Caco-2 (cell line): ENCODE measurements at regions not wholly inside any gene's neighbourhood (a gene's known extent, or its start where the extent isn't known, plus 50 kb on each side); places are given as distances from the start of the nearest gene placed in this dataset.

ENCODE experiments used
- BruUV-seq: library from RNA; stranded (reverse); fragments of 400-500 nt; replicated peaks from 2 replicates; lab custom pipeline; 2021; lab: Mats Ljungman, UMichigan
- CTCF ChIA-PET: fragments of 300-600 bp; sonication (Branson Sonifier 250); formaldehyde crosslinking; loops from one replicate; lab custom pipeline; 2022; ENCODE audit warnings: antibody characterized with exemption; lab: Charles Lee
- POLR2A ChIA-PET: fragments of 300-600 bp; sonication (Branson Sonifier 250); formaldehyde crosslinking; loops from one replicate; lab custom pipeline; 2022; ENCODE audit warnings: antibody characterized with exemption; lab: Charles Lee
- DNase-seq, 2 experiments: peaks; one replicate each; pipeline versions ENCODE4 v3.0.0 to v3.0.0-alpha.2; 2020 to 2022
- H3K27me3 ChIP-seq: replicated peaks from 2 replicates; pipeline ENCODE4 v1.6.0; 2011; ENCODE audit warnings: low read length; ENCODE audit not compliant: control insufficient read depth, insufficient read depth
- H3K36me3 ChIP-seq: 2 replicates; pipeline ENCODE4 v1.5.1; 2011; ENCODE audit warnings: low read length; ENCODE audit not compliant: control insufficient read depth, insufficient read depth
- H3K4me1 ChIP-seq: fragments of 250-450 bp; sonication (Bioruptor Pico); 2 replicates; pipeline ENCODE4 v1.5.1; 2020; ENCODE audit warnings: mild to moderate bottlenecking
- H3K4me3 ChIP-seq: 2 replicates; pipeline ENCODE4 v1.5.1; 2011; ENCODE audit warnings: low read depth, mild to moderate bottlenecking, control low read depth, low read length
- H3K9me3 ChIP-seq: fragments of 250-450 bp; sonication (Bioruptor Pico); 2 replicates; pipeline ENCODE4 v1.5.1; 2020; ENCODE audit warnings: mild to moderate bottlenecking, moderate library complexity
- H3K27ac Mint-ChIP-seq: one replicate; pipeline ENCODE4 v1.8.0; 2022; ENCODE audit warnings: mixed read lengths; ENCODE audit not compliant: unreplicated experiment
- H3K27me3 Mint-ChIP-seq: one replicate; pipeline ENCODE4 v1.8.0; 2022; ENCODE audit warnings: mixed read lengths; ENCODE audit not compliant: insufficient read depth, unreplicated experiment
- H3K36me3 Mint-ChIP-seq: one replicate; pipeline ENCODE4 v1.8.0; 2022; ENCODE audit warnings: mild to moderate bottlenecking, mixed read lengths; ENCODE audit not compliant: insufficient read depth, unreplicated experiment
- H3K4me1 Mint-ChIP-seq: one replicate; pipeline ENCODE4 v1.8.0; 2022; ENCODE audit warnings: low read depth, mixed read lengths; ENCODE audit not compliant: unreplicated experiment
- H3K4me3 Mint-ChIP-seq: one replicate; pipeline ENCODE4 v1.8.0; 2022; ENCODE audit warnings: mild to moderate bottlenecking, moderate library complexity, mixed read lengths; ENCODE audit not compliant: unreplicated experiment
- H3K9me3 Mint-ChIP-seq: one replicate; pipeline ENCODE4 v1.8.0; 2022; ENCODE audit warnings: mixed read lengths; ENCODE audit not compliant: unreplicated experiment
- intact Hi-C: fragments of 100-400 bp; cut with micrococcal nuclease; formaldehyde crosslinking; loops from one replicate; pipeline ENCODE4 v1.10.0; 2022; ENCODE audit not compliant: unreplicated experiment
- TF ChIP-seq, protein P1 (sequence below), 2 experiments: fragments of 200-600 bp in 1 of 2; IDR thresholded peaks; 1 replicate in 1 of 2; 2 replicates in 1 of 2; pipeline versions ENCODE4 v1.5.1 to v1.8.0; 2011 to 2022; ENCODE audit warnings: antibody characterized with exemption in 1 of 2, control low read depth in 1 of 2, inconsistent platforms in 1 of 2, low read depth in 1 of 2, low read length in 1 of 2, mild to moderate bottlenecking in 1 of 2, moderate library complexity in 1 of 2; ENCODE audit not compliant: insufficient read depth in 1 of 2, severe bottlenecking in 1 of 2, unreplicated experiment in 1 of 2

DNA sequence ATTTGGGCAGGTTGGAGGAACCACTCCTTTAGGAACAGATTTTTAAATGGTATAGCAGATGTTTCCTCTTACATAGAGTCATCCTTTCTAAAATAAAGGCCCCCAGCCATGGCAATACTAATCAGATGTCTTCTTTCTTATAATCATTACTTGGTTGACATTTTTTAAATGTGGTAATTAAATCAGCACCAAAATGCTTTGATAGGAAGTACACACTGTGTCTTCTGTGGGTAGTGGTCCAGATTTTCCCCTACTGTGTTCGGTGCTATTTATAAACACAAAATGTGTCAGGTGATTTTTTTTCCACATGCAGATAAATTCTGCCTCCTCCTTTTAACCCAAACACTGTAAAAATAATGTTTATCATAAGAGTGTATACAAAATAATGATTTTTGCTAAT is 200.9 kb upstream of the DTNA start:
- Histone ChIP-seq H3K4me3 (no peak overlapping the region), H3K27me3 (no peaks in the 10 kb centered on the region), H3K4me1 (no peaks in the 10 kb centered on the region), H3K36me3 (no peaks in the 10 kb centered on the region), H3K9me3 (no peaks in the 10 kb centered on the region)
- DNase-seq: no peak
- H3K9me3 Mint-ChIP-seq: no peaks in the 10 kb centered on the region
- TF ChIP-seq, protein P1, sequence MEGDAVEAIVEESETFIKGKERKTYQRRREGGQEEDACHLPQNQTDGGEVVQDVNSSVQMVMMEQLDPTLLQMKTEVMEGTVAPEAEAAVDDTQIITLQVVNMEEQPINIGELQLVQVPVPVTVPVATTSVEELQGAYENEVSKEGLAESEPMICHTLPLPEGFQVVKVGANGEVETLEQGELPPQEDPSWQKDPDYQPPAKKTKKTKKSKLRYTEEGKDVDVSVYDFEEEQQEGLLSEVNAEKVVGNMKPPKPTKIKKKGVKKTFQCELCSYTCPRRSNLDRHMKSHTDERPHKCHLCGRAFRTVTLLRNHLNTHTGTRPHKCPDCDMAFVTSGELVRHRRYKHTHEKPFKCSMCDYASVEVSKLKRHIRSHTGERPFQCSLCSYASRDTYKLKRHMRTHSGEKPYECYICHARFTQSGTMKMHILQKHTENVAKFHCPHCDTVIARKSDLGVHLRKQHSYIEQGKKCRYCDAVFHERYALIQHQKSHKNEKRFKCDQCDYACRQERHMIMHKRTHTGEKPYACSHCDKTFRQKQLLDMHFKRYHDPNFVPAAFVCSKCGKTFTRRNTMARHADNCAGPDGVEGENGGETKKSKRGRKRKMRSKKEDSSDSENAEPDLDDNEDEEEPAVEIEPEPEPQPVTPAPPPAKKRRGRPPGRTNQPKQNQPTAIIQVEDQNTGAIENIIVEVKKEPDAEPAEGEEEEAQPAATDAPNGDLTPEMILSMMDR (IDR thresholded peaks at IDR 0.05; ENCODE audit: insufficient read depth in 1 of 2, low read depth in 1 of 2, low read length in 1 of 2, severe bottlenecking in 1 of 2, unreplicated experiment in 1 of 2): no peak
- CTCF ChIA-PET: interaction anchor here (0.6 kb wide), 1 partner anchor 1509 kb away, joined by 3 read pairs; no protein-coding TSS in a partner anchor
- no TSS peak for BruUV-seq
- H3K36me3 Mint-ChIP-seq: no peaks in the 10 kb centered on the region
- intact Hi-C loops: no loop called here
- no peaks in the 10 kb centered on the region for H3K27me3 Mint-ChIP-seq
- POLR2A ChIA-PET: no interaction called here
- H3K4me3 Mint-ChIP-seq: no peak overlapping the region
- no peaks in the 10 kb centered on the region for H3K4me1 Mint-ChIP-seq
- no peak overlapping the region for H3K27ac Mint-ChIP-seq

DNA sequence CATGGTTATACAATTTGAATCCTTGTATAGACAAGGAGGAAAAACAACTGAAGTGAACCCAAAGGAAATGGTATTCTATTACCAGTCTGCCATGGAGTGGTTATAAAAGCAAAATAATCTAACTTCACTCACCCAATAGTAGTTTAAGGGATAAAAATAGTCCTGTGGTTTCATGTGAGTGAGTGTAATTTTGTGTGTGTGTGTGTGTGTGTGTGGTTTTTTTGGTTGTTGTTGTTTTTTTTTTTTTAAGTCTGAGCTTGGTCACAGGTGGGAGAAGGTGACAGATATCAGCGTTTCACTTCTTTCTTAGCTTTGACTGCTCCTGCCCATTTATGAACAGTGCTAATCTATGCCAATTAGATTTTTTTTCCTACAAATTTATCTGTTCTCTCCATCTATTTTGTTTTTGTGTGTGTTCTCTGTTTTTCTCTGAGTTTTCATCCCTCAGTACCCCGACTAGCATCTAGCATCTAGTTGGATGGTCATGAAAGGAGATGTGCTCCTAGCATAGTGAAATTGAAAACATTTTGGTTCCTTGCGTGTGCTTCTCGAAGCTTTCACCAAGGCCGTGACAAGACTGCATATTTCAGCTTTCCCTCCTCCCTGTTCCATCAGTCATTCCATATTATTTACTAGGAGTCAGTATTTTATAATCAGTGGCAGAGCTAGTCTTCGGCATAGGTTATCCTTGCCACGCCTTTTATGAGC is 200.1 kb upstream of the DTNA start:
- Mint-ChIP-seq H3K4me1 (no peaks in the 10 kb centered on the region), H3K36me3 (no peaks in the 10 kb centered on the region), H3K27me3 (no peaks in the 10 kb centered on the region), H3K4me3 (no peak overlapping the region), H3K27ac (no peak overlapping the region), H3K9me3 (no peaks in the 10 kb centered on the region)
- Histone ChIP-seq H3K4me1 (no peaks in the 10 kb centered on the region), H3K27me3 (no peaks in the 10 kb centered on the region), H3K4me3 (no peak overlapping the region), H3K36me3 (no peaks in the 10 kb centered on the region), H3K9me3 (no peaks in the 10 kb centered on the region)
- intact Hi-C loops: no loop called here
- ChIA-PET CTCF (interaction anchor here (0.6 kb wide), 1 partner anchor 1508 kb away, joined by 3 read pairs; no protein-coding TSS in a partner anchor), POLR2A (no interaction called here)
- BruUV-seq: no TSS peak
- TF ChIP-seq, protein P1 (IDR thresholded peaks at IDR 0.05; ENCODE audit: insufficient read depth in 1 of 2, low read depth in 1 of 2, low read length in 1 of 2, severe bottlenecking in 1 of 2, unreplicated experiment in 1 of 2): no peak
- no peak for DNase-seq

DNA sequence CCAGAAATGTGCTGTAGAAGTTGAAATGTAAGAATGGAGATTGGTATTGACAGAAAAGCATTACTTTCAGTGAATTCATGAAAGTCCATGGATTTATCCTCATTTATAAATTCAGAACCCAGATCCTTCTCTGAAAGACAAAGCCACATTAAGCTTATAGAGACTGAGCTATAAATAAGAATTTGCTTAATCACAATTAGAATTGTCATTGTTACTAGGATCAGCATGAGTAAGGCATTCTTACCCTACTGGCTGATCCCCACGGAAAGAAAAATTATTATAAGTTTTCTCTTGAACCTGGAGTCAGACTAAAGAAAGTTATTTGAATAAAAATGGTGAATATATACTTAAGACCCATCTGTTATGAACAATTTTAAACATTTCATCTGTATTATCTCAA is 199.2 kb upstream of the DTNA start:
- H3K4me3 Mint-ChIP-seq: no peak overlapping the region
- H3K36me3 ChIP-seq: no peaks in the 10 kb centered on the region
- BruUV-seq: no TSS peak
- H3K9me3 Mint-ChIP-seq: no peaks in the 10 kb centered on the region
- H3K4me1 Mint-ChIP-seq: no peaks in the 10 kb centered on the region
- no peaks in the 10 kb centered on the region for H3K9me3 ChIP-seq
- DNase-seq: no peak
- ChIA-PET POLR2A (no interaction called here), CTCF (no interaction called here)
- TF ChIP-seq, protein P1 (IDR thresholded peaks at IDR 0.05; ENCODE audit: insufficient read depth in 1 of 2, low read depth in 1 of 2, low read length in 1 of 2, severe bottlenecking in 1 of 2, unreplicated experiment in 1 of 2): no peak
- no peak overlapping the region for H3K4me3 ChIP-seq
- H3K27me3 Mint-ChIP-seq: no peaks in the 10 kb centered on the region
- H3K27me3 ChIP-seq: no peaks in the 10 kb centered on the region
- H3K27ac Mint-ChIP-seq: no peak overlapping the region
- H3K36me3 Mint-ChIP-seq: no peaks in the 10 kb centered on the region
- intact Hi-C loops: no loop called here
- H3K4me1 ChIP-seq: no peaks in the 10 kb centered on the region
